Loucy (cell line): ENCODE measurements at regions not wholly inside any gene's neighbourhood (a gene's known extent, or its start where the extent isn't known, plus 50 kb on each side); places are given as distances from the start of the nearest gene placed in this dataset.

Experiments
- CTCF ChIP-seq: fragments of 200-600 bp; sonication (generic); conservative IDR thresholded peaks from 2 replicates; pipeline ENCODE4 v1.5.1; 2014; ENCODE audit warnings: mild to moderate bottlenecking, antibody characterized with exemption, low read length
- EZH2phosphoT487 ChIP-seq: fragments of 200-600 bp; IDR thresholded peaks from 2 replicates; pipeline ENCODE4 v1.6.1; 2018; ENCODE audit warnings: antibody characterized with exemption, mild to moderate bottlenecking, moderate library complexity, borderline replicate concordance

- TF ChIP-seq CTCF (no peak), EZH2phosphoT487 (no peak)
Observed at GRCh38 chr18:26656431-26656943, 108.1 kb upstream of the KCTD1 start.
